ENCODE measurements at regions not wholly inside any gene's neighbourhood (a gene's known extent, or its start where the extent isn't known, plus 50 kb on each side); places are given as distances from the start of the nearest gene placed in this dataset.
A peak's percentile ranks its signal among the peaks of the same experiment; 100 is the strongest.

GRCh38 chr13:31674051-31674450 lies 65.3 kb upstream of the RXFP2 start:
- DNase-seq (ENCODE audit: extremely low read depth in 1 of 4, low spot score in 3 of 4) (no peak), ATAC-seq (no peak), FAIRE-seq (no peak)
- H3K4me2 ChIP-seq (ENCODE audit: insufficient read depth, low read length): no peak overlapping the region
- no peaks in the 10 kb centered on the region for H3K9me1 ChIP-seq (ENCODE audit: control insufficient read depth, insufficient read depth, low read length)
- intact Hi-C loops (cut with micrococcal nuclease): no loop called here
- no peak overlapping the region for H3K9ac ChIP-seq (ENCODE audit: insufficient read depth in 1 of 2, low read depth in 2 of 2, low read length in 2 of 2)
- no peaks in the 10 kb centered on the region for H3K27me3 ChIP-seq (ENCODE audit: control insufficient read depth in 2 of 2, insufficient read depth in 2 of 2, low read length in 2 of 2)
- TF ChIP-seq CEBPG (CRISPR knock-in tag; IDR thresholded peaks at IDR 0.05) (no peak), CEBPG (tag; conservative IDR thresholded peaks at IDR 0.05 in 1 of 2, IDR thresholded peaks at IDR 0.05 in 1 of 2) (0 out of 4 replicates have a peak, but pooled peaks of 1 of the 2 experiments have one; percentile 9), RREB1 (CRISPR knock-in tag; IDR thresholded peaks at IDR 0.05) (no peak)
- POLR2A ChIA-PET: no interaction called here
- no peak overlapping the region for H3K4me3 ChIP-seq
- CTCF ChIA-PET (ENCODE audit: low intra/inter-chr PET ratio): no interaction called here
- WGBS (ENCODE audit: insufficient coverage, low coverage, missing lambda C conversion rate): 0% methylated on average over 1 of the region's 1 CpG
- H2AFZ ChIP-seq (ENCODE audit: low read depth, low read length): no peak overlapping the region
- H3K79me2 ChIP-seq (ENCODE audit: control insufficient read depth, insufficient read depth, low read length): no peaks in the 10 kb centered on the region
- H3K9me3 ChIP-seq (replicated peaks; ENCODE audit: control insufficient read depth, insufficient read depth, low read depth, low read length): no peaks in the 10 kb centered on the region
- H4K20me1 ChIP-seq (replicated peaks; ENCODE audit: control insufficient read depth, insufficient read depth, low read length): no peaks in the 10 kb centered on the region
- BruUV-seq (replicated peaks): no TSS peak
- no peak overlapping the region for H3K27ac ChIP-seq (ENCODE audit: extremely low read depth, low read depth, low read length)
- H3K4me1 ChIP-seq (replicated peaks in 1 of 2; ENCODE audit: control insufficient read depth in 2 of 2, insufficient read depth in 2 of 2, low read length in 2 of 2): no peaks in the 10 kb centered on the region
- in situ Hi-C loops (cut with MboI): no loop called here
- no peaks in the 10 kb centered on the region for H3K36me3 ChIP-seq (ENCODE audit: control insufficient read depth, insufficient read depth, low read length)

Data from K562 (cell line).